ENCODE measurements at regions not wholly inside any gene's neighbourhood (a gene's known extent, or its start where the extent isn't known, plus 50 kb on each side); places are given as distances from the start of the nearest gene placed in this dataset.

- DNase-seq (ENCODE audit: low read depth, low spot score) = no peak
These were observed 2251.6 kb downstream of the NCAM2 start for GRCh38 chr21:23249760-23250159.

GRCh38 chr21:23247334-23247733 lies 2249.1 kb downstream of the NCAM2 start:
- DNase-seq (ENCODE audit: low read depth, low spot score) = no peak

- no peak for DNase-seq (ENCODE audit: low read depth, low spot score)
These were observed 2247.0 kb downstream of the NCAM2 start for GRCh38 chr21:23245255-23245654.

- no peak for DNase-seq (ENCODE audit: low read depth, low spot score)
These were observed 2225.7 kb downstream of the NCAM2 start for GRCh38 chr21:23223882-23224281.

- DNase-seq (ENCODE audit: low read depth, low spot score) = no peak
These were observed 2220.5 kb downstream of the NCAM2 start for GRCh38 chr21:23218667-23219066.

- DNase-seq (ENCODE audit: low read depth, low spot score) = no peak
These were observed 2219.4 kb downstream of the NCAM2 start for GRCh38 chr21:23217597-23217996.

GRCh38 chr21:23215261-23215660 lies 2217.1 kb downstream of the NCAM2 start:
- DNase-seq (ENCODE audit: low read depth, low spot score) = no peak

Measured in activated CD4-positive, CD25-positive, alpha-beta regulatory T cell treated with anti-CD3 and anti-CD28 coated beads, Interleukin-2, amount 50 U/mL, for 16 hours (primary cell).